HG03442 (cell line): ENCODE measurements at regions not wholly inside any gene's neighbourhood (a gene's known extent, or its start where the extent isn't known, plus 50 kb on each side); places are given as distances from the start of the nearest gene placed in this dataset.
"Not testable (repeated sequence)": the region's sequence is repeated elsewhere in the genome, so short reads cannot be mapped to it uniquely, and the experiment has no call there.

Source experiments
- ATAC-seq: cut with Tn5 transposase; IDR thresholded peaks from one replicate; pipeline ENCODE4 v1.9.1; 2021; ENCODE audit warnings: mild to moderate bottlenecking, moderate library complexity; ENCODE audit not compliant: unreplicated experiment

GRCh38 chr11:110514967-110515366 lies 85.2 kb downstream of the FDX1 start:
- no peak for ATAC-seq

- ATAC-seq = not testable (repeated sequence)
Measured at GRCh38 chr11:110517381-110517780, 87.6 kb downstream of the FDX1 start.

DNA sequence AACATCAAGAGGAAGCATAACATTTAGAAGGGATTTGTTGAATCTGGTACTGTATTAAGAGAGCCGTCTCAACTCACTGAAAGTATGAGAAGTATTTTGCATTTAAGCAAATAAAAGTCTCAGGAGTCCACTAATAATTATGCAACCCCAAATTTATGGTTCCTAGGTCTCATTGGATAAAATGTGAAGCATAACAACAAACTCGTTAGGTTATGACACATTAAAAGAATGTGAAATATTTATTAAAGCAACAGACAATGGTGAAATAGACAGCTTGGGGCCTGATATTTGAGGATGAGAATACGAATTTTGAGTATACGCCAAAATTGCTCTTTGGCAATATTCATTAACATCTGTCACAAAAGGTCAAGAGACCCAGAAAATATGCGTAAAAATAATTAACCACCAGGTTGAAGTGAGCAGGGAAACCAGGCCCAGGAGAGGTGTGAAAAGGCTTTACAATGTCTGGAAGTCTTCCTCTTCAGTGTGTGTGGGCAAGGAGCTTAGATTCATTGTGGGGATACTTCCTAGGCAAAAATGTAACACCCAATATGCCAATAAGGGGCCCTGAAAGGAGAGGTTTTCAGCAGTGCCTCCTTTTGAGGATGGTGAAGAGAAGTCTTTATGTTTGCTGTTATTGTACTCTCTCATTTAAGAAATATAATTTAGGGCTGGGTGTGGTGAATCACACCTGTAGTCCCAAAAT lies 89.2 kb downstream of the FDX1 start:
- no peak for ATAC-seq

- no peak for ATAC-seq
Measured at GRCh38 chr11:110519796-110520195, 90.0 kb downstream of the FDX1 start.

GRCh38 chr11:110522471-110522870 lies 92.7 kb downstream of the FDX1 start:
- no peak for ATAC-seq

- ATAC-seq = no peak
Measured at GRCh38 chr11:110524238-110524637, 94.5 kb downstream of the FDX1 start.

- peak; percentile 60 for ATAC-seq
Measured at GRCh38 chr11:110525883-110526282, 96.1 kb downstream of the FDX1 start.

DNA sequence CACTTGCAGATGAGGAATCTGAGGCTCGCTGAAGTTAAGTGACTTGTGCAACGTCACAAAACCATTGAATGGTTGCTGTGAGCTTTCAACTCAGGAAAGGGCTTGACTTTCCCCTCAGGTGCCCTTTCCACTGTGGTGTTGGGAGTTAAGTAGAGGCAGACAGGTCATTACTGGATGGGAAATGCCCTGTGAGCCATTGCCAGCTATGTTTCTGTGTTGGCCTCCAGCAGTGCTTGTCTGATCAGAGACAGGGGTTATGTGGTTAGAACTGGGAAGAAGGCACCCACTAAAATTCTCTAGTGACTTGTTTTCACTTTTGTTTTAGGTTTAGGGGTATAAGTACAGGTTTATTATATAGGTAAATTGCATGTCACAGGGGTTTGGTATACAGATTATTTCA lies 96.6 kb downstream of the FDX1 start:
- ATAC-seq = peak; percentile 57
